ENCODE measurements at regions not wholly inside any gene's neighbourhood (a gene's known extent, or its start where the extent isn't known, plus 50 kb on each side); places are given as distances from the start of the nearest gene placed in this dataset.

DNA sequence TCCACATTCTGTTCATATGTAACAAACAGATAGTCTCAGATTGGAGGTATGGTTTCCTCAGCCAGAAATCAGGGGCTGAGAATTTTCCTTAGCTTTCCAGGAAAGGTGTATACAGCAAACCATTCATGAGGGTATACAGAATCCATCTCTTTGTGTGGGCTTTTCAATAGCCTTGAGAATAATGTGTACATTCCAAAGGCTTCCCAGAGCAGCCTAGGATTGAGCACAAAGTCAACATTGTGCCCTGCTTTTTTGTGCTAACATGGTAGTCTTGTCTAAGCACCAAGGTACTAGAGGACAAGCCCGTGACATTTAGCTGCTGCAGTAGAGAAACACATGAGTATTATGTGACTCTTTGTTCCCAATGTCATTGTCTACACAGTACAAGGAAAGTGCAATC lies 322.1 kb upstream of the TANK start:
- intact Hi-C loops (cut with micrococcal nuclease; ENCODE audit: unreplicated experiment): no loop called here
- ATAC-seq (no peak), DNase-seq (ENCODE audit: low read depth, low spot score) (no peak)
- Histone ChIP-seq H3K9me3 (ENCODE audit: control insufficient read depth, insufficient read depth, low read depth, low read length) (no peaks in the 10 kb centered on the region), H3K27me3 (ENCODE audit: control insufficient read depth, insufficient read depth, low read length) (no peaks in the 10 kb centered on the region), H3K36me3 (ENCODE audit: control insufficient read depth, insufficient read depth, low read length) (no peaks in the 10 kb centered on the region), H3K27ac (ENCODE audit: low read length) (no peak overlapping the region), H3K4me3 (ENCODE audit: low read depth in 2 of 2, low read length in 2 of 2) (no peak overlapping the region), H3K4me1 (ENCODE audit: control insufficient read depth, insufficient read depth, low read length) (no peaks in the 10 kb centered on the region)
- in situ Hi-C loops (cut with HindIII; ENCODE audit: low pct_unique_long_range_greater_than_20kb, low sequenced_read_pairs): no loop called here
- POLR2A ChIA-PET: interaction anchor here (0.6 kb wide), 1 partner anchor 937 kb away, joined by 3 read pairs; no protein-coding TSS in a partner anchor
- CTCF ChIA-PET: no interaction called here
- BruUV-seq (replicated peaks): no TSS peak
- TF ChIP-seq, protein P1, sequence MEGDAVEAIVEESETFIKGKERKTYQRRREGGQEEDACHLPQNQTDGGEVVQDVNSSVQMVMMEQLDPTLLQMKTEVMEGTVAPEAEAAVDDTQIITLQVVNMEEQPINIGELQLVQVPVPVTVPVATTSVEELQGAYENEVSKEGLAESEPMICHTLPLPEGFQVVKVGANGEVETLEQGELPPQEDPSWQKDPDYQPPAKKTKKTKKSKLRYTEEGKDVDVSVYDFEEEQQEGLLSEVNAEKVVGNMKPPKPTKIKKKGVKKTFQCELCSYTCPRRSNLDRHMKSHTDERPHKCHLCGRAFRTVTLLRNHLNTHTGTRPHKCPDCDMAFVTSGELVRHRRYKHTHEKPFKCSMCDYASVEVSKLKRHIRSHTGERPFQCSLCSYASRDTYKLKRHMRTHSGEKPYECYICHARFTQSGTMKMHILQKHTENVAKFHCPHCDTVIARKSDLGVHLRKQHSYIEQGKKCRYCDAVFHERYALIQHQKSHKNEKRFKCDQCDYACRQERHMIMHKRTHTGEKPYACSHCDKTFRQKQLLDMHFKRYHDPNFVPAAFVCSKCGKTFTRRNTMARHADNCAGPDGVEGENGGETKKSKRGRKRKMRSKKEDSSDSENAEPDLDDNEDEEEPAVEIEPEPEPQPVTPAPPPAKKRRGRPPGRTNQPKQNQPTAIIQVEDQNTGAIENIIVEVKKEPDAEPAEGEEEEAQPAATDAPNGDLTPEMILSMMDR (IDR thresholded peaks at IDR 0.05): no peak
- TF ChIP-seq SIN3A (IDR thresholded peaks at IDR 0.05; ENCODE audit: borderline replicate concordance, insufficient read depth, low read depth, low read length): no peak
- TF ChIP-seq POLR2AphosphoS5 (IDR thresholded peaks at IDR 0.05; ENCODE audit: low read depth, low read length): no peak
- TF ChIP-seq, protein P2, sequence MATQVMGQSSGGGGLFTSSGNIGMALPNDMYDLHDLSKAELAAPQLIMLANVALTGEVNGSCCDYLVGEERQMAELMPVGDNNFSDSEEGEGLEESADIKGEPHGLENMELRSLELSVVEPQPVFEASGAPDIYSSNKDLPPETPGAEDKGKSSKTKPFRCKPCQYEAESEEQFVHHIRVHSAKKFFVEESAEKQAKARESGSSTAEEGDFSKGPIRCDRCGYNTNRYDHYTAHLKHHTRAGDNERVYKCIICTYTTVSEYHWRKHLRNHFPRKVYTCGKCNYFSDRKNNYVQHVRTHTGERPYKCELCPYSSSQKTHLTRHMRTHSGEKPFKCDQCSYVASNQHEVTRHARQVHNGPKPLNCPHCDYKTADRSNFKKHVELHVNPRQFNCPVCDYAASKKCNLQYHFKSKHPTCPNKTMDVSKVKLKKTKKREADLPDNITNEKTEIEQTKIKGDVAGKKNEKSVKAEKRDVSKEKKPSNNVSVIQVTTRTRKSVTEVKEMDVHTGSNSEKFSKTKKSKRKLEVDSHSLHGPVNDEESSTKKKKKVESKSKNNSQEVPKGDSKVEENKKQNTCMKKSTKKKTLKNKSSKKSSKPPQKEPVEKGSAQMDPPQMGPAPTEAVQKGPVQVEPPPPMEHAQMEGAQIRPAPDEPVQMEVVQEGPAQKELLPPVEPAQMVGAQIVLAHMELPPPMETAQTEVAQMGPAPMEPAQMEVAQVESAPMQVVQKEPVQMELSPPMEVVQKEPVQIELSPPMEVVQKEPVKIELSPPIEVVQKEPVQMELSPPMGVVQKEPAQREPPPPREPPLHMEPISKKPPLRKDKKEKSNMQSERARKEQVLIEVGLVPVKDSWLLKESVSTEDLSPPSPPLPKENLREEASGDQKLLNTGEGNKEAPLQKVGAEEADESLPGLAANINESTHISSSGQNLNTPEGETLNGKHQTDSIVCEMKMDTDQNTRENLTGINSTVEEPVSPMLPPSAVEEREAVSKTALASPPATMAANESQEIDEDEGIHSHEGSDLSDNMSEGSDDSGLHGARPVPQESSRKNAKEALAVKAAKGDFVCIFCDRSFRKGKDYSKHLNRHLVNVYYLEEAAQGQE (IDR thresholded peaks at IDR 0.05; ENCODE audit: insufficient read depth in 1 of 2, low read depth in 2 of 2, low read length in 1 of 2): no peak
- TF ChIP-seq TCF7L2 (IDR thresholded peaks at IDR 0.05; ENCODE audit: low read depth, low read length): no peak

DNA sequence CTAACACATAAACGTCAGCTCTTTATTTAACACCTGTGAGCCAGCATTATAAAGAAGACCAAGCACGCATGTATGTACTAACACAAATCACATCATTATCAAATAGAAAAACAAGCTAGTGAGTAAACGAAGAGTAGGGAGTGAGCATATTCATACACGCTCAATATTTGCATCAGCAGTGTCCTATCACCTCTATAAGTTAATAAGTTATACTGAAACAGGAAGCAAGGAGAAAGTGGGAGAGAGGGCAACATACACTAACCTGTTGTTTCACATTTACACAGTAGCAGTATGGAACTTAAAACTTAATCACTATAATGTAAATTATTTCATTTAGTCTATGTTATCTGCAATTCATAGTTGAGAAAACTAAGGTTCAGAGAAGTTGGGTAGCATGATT lies 321.5 kb upstream of the TANK start:
- in situ Hi-C loops (cut with HindIII; ENCODE audit: low pct_unique_long_range_greater_than_20kb, low sequenced_read_pairs): no loop called here
- no peaks in the 10 kb centered on the region for H3K36me3 ChIP-seq (ENCODE audit: control insufficient read depth, insufficient read depth, low read length)
- H3K4me1 ChIP-seq (ENCODE audit: control insufficient read depth, insufficient read depth, low read length): no peaks in the 10 kb centered on the region
- ATAC-seq (no peak), DNase-seq (ENCODE audit: low read depth, low spot score) (no peak)
- no peak overlapping the region for H3K4me3 ChIP-seq (ENCODE audit: low read depth in 2 of 2, low read length in 2 of 2)
- intact Hi-C loops (cut with micrococcal nuclease; ENCODE audit: unreplicated experiment): no loop called here
- POLR2A ChIA-PET: interaction anchor here (0.6 kb wide), 1 partner anchor 937 kb away, joined by 3 read pairs; no protein-coding TSS in a partner anchor
- no TSS peak for BruUV-seq (replicated peaks)
- TF ChIP-seq, protein P1 (IDR thresholded peaks at IDR 0.05): no peak
- TF ChIP-seq SIN3A (IDR thresholded peaks at IDR 0.05; ENCODE audit: borderline replicate concordance, insufficient read depth, low read depth, low read length) (no peak), TCF7L2 (IDR thresholded peaks at IDR 0.05; ENCODE audit: low read depth, low read length) (no peak), POLR2AphosphoS5 (IDR thresholded peaks at IDR 0.05; ENCODE audit: low read depth, low read length) (no peak)
- TF ChIP-seq, protein P2 (IDR thresholded peaks at IDR 0.05; ENCODE audit: insufficient read depth in 1 of 2, low read depth in 2 of 2, low read length in 1 of 2): no peak
- H3K9me3 ChIP-seq (ENCODE audit: control insufficient read depth, insufficient read depth, low read depth, low read length): no peaks in the 10 kb centered on the region
- CTCF ChIA-PET: no interaction called here
- H3K27ac ChIP-seq (ENCODE audit: low read length): no peak overlapping the region
- H3K27me3 ChIP-seq (ENCODE audit: control insufficient read depth, insufficient read depth, low read length): no peaks in the 10 kb centered on the region

Data from Panc1 (cell line).